HG03565 (cell line): ENCODE measurements at regions not wholly inside any gene's neighbourhood (a gene's known extent, or its start where the extent isn't known, plus 50 kb on each side); places are given as distances from the start of the nearest gene placed in this dataset.
"Not testable (repeated sequence)": the region's sequence is repeated elsewhere in the genome, so short reads cannot be mapped to it uniquely, and the experiment has no call there.

ENCODE experiments used
- ATAC-seq: cut with Tn5 transposase; IDR thresholded peaks from one replicate; pipeline ENCODE4 v1.9.1; 2021; ENCODE audit warnings: mild to moderate bottlenecking, moderate library complexity; ENCODE audit not compliant: unreplicated experiment

- no peak for ATAC-seq
Measured at GRCh38 chr12:20155374-20155773, 213.0 kb upstream of the PDE3A start.

- not testable (repeated sequence) for ATAC-seq
Measured at GRCh38 chr12:20160899-20161298, 207.4 kb upstream of the PDE3A start.

- no peak for ATAC-seq
Measured at GRCh38 chr12:20174528-20175175, 193.7 kb upstream of the PDE3A start.

DNA sequence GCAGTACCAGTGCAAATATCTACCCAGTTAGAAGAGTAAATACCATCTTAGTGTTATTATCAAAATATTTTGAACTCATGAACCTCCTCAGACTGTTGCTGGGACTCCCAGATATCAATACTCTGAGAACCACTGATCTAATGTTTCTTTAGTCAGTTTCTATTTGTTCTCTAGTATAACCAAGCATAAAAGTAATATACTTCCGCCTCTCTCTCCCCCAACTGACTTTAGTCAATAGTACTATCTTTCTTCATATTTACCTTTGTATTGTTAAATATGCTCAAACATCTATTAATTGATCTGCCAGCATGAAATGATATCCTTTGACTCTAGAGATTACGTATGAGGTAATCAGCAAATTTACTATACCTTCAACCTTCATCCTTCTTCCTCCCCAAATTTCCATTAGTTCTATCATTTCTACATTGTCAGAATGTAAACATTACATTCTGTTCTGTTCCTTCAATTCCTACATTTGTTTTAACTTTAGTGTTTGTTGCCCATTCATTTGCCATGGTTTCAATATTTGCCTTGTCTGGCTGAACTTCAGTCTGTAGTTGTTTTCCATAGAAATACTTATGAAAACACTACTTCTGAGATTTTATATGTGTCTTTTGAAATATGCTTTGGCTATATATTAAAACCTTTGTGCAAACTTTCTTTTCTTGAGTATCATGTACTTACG is 192.5 kb upstream of the PDE3A start:
- no peak for ATAC-seq

DNA sequence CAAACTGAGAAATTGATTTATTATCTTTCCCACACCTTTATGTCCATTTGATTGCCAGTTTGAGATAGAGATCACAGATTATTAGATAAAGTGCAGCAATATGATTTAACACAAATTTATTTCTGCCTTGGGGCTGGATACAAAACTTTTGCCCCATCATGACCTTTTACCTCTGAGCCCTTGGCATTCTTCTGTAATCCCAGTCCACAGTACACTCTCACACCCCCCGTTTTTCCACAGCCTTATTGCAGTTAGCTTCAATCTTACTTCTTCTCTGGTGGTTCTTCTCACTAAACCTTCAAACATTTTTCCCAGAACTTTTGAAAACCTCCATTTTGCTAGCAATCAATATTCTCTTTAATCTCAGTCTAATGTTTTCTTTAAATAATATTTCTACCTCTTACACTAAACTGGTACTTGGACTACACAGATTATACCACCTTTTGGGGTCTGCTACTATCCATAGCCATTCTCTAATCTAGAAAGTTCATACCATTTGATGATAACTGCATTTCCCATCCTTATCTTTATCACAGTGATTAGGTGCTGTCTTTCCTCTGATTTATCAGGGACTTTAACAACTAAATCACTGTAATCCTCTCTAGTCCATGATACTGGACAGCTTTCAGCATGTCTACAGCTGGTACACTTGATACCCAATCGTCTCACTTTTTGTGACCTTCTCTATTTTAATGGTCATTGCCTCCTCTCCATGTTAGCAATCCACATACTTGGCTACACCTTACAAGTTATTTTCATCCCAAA is 186.7 kb upstream of the PDE3A start:
- no peak for ATAC-seq

- no peak for ATAC-seq
Measured at GRCh38 chr12:20183563-20183962, 184.8 kb upstream of the PDE3A start.

DNA sequence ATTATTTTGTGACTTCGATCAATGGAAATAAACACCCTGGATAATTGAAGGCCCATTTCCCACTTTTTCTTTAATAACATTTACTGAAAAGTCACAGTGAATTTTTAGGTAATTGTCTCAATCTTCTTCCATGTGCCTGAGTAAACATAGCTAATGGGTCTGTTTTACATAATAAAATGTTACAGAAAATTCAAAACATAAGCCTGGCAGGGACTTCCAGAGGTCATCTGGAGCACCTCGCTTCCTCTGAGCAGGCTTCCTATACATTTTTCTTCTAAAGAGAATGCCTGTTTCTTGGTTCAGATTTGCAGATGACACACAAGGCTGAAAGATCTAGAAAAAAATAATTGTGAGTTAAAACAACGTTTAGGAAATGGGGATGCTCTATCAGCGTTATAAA is 183.8 kb upstream of the PDE3A start:
- ATAC-seq = no peak

GRCh38 chr12:20187456-20187855 is 180.9 kb upstream of the PDE3A start:
- no peak for ATAC-seq

GRCh38 chr12:20188930-20189653 is 179.2 kb upstream of the PDE3A start:
- no peak for ATAC-seq

DNA sequence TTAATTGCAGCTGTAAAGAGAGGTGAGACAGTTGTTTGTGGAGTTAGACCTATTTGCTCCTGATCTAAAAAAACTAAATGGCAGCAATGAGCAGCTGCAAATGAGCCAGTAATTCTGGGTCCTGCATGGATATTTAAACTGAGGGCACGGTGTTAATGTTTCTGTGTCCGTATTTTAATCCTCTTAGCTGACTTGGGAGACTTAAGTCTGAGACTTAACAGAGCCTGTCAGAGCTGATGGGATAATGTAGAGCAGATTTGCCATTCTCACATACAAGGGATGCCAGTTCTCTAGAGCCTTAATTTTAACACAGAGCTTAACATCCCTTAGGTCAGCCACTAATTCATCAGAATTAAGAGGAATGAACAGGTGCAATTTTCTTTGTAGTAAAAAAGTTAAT is 178.6 kb upstream of the PDE3A start:
- ATAC-seq = no peak

GRCh38 chr12:20194171-20194570 is 174.2 kb upstream of the PDE3A start:
- ATAC-seq = no peak

DNA sequence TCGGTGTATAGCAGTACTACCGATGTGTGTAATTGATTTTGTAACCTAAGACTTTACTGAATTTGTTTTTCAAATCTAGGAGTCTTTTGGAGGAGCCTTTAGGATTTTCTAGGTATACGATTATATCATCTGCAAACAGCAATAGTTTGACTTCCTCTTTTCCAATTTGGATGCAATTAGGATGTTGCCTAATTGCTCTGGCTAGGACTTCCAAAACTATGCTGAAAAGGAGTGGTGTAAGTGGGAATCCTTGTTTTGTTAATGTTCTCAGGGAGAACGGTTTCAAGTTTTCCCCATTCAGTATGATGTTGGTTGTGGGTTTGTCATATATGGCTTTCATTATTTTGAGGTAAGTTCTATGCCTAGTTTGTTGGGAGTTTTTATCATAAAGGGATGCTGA is 171.6 kb upstream of the PDE3A start:
- no peak for ATAC-seq

DNA sequence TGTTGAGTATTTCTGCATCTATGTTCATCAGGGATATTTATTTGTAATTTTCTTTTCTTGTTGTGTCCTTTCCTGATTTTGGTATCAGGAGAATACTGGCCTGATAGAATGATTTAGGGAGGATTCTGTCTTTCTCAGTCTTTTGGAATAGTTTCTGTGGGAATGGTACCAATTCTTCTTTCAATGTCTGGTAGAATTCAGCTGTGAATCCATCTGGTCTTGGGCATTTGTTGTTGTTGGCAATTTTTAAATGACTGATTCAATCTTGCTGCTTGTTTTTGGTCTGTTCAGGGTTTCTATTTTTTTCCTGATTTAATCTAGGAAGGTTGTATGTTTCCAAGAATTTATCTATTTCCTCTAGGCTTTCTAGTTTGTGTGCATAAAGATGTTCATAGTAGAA is 170.9 kb upstream of the PDE3A start:
- no peak for ATAC-seq

GRCh38 chr12:20199780-20200179 is 168.6 kb upstream of the PDE3A start:
- ATAC-seq = no peak

- no peak for ATAC-seq
Measured at GRCh38 chr12:20201733-20202132, 166.6 kb upstream of the PDE3A start.

DNA sequence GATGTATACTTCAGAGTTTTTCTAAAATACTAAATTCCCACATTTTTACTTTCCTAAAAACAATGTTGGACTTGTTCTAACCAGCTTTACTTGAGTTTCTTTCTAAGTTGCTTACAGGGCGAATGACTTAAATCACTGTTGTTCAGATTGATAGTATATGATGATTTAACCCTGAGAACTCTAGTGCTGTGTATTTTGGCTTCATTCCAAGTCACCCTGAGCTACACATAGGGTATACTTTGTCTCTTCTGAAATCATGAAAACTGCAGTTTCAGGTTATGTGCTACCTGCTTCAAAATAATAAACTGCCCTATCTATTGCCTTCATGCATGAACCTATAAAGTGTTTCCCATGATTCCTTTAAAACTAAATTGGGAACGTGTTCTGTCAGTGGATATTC is 162.5 kb upstream of the PDE3A start:
- ATAC-seq = no peak

GRCh38 chr12:20206410-20206809 is 161.9 kb upstream of the PDE3A start:
- ATAC-seq = no peak

GRCh38 chr12:20210621-20211215 is 157.6 kb upstream of the PDE3A start:
- ATAC-seq = no peak

DNA sequence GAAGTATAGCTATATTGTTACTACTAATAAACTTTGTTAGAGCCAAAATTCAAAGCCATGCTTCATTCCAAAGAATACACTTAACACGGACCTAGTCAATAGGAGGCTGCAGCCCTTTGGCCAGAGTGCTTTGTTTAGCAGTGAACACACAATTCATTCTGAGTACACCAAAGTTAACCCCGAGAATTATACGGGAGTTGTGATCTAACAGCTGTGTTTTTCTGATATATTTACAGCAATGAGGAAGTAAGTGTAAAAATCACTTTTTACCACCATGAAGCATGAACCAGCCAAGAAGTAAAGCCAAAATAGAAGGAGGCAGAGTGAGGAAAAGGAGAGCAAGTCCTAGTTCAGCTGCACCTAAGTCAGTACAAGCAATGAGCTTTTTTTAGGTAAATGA is 156.8 kb upstream of the PDE3A start:
- no peak for ATAC-seq

- ATAC-seq = no peak
Measured at GRCh38 chr12:20211981-20212421, 156.3 kb upstream of the PDE3A start.
